ENCODE measurements at regions not wholly inside any gene's neighbourhood (a gene's known extent, or its start where the extent isn't known, plus 50 kb on each side); places are given as distances from the start of the nearest gene placed in this dataset.
"Not testable (repeated sequence)": the region's sequence is repeated elsewhere in the genome, so short reads cannot be mapped to it uniquely, and the experiment has no call there.

DNA sequence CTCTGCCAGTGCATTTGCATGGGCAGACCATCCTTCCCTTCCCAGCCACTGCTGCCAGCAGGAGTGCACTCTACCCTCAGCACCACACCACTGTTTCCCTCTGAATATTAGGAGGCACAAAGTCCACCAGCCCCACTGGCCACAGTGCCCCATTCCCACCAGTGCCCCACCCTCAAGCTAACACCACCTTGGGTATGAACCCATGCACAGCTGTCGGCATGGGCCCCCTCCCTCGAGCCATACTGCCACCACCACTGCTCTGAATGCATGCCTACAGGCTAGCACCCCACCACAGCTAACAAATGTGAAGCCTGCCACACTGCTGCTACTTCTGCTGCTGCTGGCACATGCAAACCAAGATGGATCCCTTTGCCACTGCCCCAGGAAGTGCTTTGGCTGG, 810.4 kb downstream of the TRAM1L1 start:
- no peak for DNase-seq

DNA sequence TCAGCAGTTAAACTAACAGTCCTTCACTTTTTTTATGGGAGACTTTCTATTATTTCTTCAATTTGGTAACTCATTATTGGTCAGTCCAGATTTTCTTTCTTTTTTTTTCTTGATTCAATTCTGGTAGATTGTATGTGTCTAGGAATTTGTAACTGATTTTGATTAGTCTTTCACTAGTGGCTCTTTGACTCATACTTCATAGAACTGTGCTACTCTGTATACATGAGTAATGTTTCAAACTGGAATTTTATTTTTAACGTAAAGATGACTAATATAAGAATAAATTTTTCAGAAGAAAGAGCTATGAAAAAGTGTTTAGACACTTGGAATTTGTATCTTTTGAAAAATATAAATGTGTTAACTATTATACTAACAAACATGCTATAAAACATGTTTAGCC, 813.0 kb downstream of the TRAM1L1 start:
- no peak for DNase-seq

DNA sequence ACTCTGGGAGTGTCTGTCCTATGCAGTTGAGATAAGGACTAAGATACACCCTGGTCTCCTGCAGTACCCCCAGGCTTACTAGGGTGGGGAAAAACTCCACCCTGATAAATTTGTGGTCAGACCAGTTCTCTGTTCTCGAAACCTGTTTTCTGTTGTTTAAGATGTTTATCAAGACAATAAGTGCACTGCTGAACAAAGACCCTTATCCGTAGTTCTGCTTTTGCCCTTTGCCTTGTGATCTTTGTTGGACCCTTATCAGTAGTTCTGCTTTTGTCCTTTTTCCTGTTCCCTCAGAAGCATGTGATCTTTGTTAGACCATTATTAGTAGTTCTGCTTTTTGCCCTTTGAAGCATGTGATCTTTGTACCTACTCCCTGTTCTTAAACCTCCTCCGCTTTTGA, 824.4 kb downstream of the TRAM1L1 start:
- not testable (repeated sequence) for DNase-seq

DNA sequence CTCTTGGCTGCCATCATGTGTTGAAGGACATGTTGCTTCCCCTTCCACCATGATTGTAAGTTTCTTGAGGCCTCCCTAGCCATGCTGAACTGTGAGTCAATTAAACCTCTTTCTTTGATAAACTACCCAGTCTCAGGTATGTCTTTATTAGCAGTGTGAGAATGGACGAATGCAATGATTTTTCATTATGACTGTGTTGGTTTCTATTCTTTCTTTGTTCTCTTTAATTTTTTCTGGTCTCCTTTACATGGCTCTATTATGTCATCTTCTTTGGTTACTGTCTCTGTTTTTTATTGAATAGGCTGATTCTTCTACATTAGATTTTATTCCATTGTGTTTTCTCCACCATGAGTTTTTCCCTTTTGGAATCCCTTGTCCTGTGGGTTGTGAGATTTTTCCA, 840.6 kb downstream of the TRAM1L1 start:
- no peak for DNase-seq

DNA sequence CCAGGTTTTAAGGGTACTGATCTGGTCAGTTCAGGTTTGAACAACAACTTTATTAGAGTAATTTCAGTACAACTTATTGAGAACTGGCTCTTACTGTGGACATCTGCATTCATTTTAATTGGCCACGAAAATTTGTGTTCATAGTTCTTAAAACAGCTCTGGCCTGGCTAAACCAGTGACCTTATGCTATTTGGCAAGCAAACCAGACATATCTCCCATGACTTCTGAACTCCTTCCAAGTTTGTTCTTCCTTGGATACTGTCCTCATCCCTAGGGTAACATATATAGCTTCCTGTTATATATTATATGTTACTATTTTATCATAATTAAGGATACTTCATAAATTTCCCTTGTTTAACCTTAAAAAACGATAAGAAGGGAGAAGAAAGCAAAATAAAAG, 841.9 kb downstream of the TRAM1L1 start:
- DNase-seq, result no peak

DNA sequence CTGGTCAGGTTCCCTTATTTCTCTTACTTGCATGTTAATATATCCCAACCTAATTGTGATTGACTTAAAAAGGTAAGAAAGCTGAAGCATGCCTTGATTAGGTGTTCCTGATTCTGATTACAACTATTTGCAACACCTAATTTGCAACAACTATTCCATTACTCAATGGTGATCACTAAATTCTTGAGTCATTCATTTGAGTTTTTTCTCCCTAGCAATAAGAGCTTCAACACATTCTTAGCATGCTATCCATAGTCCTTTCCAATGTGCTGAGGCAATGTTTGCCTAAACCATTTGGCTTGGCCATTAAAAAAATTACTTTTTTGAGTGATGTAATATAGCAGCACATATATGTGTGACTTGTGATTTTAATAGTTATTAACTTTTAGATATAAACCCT, 851.4 kb downstream of the TRAM1L1 start:
- no peak for DNase-seq

DNA sequence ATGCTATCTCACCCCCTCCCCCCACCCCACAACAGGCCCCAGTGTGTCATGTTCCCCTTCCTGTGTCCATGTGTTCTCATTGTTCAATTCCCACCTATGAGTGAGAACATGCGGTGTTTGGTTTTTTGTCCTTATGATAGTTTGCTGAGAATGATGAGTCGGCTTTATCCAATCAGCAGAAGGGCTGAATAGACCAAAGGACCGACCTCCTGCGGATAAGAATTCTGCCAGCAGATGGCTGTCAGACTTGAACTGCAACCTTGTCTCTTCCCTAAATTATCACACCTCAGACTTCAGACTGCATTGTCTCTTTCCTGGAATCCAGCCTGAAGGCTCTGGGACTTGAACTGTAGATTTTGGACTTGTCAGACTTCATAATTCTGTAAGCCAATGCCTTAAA, 853.4 kb downstream of the TRAM1L1 start:
- peak; percentile 73 for DNase-seq

DNA sequence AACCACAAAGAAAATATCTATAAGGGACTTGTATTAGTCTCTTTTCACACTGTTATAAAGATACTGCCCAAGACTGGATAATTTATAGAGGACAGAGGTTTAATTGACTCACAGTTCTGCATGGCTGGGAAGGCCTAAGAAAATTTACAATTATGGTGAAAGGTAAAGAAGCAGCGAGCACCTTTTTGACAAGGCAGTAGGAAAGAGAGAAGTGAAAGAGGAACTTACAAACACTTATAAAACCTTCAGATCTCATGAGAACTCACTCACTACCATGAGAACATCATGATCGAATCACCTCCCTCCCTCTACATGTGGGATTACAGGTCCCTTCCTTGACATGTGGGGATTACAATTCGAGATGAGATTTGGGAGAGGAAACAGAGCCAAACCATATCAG, 856.0 kb downstream of the TRAM1L1 start:
- DNase-seq, result no peak

DNA sequence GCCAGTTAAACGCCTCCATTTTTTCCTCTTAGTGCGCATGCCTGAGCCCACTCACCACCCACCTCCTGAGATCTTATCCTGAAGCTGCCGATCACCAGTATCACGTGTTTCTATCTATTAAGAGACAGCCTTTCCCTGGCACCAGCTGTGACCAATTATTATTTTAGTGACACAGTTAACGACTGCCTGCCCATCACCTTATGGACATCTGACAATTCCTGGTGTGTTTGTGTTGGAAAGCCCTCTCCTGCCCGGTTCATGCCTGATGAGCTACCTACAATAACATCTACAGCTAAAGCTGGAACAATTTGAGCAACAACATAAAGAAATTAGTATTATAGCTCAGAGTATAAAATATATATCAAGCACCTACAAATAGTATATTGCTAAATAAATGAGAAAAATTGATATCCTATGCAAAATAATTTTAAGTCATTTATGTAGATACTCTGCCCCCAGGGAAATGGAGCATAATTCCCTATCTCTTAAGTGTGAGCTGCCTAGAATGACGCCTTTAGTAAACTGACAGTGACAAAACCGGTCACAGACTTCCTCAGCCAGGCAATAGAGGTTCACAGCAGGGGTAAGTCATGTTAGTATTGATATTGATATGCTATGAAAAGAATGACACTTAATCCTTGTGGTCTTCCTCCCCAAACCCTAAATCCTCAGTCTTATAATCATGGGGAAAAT, 862.2 kb downstream of the TRAM1L1 start:
- DNase-seq, result no peak

DNA sequence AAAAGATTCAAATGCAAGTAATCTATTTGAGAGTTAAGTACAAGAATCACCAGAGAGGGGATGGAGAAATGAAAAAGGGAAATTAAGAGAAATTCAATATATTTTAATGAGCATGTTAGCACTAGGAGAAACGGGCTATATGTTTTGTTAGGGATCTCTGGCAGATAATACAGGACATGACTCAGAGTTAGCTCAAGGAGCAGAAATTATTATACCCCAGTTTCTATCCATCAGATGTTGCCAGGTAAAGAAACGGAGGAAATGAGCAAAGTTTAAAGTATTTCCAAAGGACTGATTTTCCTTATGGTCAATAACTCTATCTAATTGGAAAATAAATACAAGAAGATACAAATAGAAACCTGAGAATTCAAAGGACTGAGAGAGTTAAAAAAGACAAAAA, 867.6 kb downstream of the TRAM1L1 start:
- no peak for DNase-seq

DNA sequence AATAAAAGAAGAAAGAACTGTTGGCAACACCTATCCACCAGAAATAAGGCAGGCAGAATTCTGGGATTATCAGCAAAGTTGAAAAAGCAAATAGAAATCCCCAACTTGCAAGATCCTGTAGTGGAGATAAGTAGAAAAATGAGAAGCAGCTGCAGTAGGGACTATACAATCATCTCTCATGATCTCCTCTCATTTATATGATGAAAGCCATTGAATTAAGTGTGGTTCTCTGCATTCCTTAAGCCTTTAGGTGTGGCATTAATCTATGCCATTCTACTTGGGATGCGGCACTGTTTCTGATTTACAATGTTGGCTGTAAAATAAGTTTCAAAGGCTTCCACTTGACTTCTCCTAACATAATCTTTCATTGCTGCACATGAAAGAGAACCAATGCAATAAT, 869.8 kb downstream of the TRAM1L1 start:
- DNase-seq, result no peak

DNA sequence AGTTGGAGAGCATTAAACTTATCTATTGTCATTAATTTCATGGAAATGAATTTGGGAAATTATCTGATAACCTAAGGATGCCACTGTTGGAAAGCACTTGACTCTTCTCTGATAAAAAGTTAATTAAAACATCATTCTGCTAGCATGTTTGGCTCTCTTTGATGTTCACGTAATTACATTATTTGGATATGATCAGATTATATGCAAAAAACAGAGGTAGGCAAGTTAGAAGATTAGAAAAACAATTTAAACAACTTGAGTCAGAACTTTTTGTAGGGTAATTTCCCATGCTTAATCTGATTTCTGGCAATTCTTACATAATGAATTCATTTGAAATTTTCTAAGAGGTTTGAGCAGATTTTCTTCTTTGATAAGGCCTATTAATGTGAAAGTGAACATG, 882.9 kb downstream of the TRAM1L1 start:
- DNase-seq, result no peak

DNA sequence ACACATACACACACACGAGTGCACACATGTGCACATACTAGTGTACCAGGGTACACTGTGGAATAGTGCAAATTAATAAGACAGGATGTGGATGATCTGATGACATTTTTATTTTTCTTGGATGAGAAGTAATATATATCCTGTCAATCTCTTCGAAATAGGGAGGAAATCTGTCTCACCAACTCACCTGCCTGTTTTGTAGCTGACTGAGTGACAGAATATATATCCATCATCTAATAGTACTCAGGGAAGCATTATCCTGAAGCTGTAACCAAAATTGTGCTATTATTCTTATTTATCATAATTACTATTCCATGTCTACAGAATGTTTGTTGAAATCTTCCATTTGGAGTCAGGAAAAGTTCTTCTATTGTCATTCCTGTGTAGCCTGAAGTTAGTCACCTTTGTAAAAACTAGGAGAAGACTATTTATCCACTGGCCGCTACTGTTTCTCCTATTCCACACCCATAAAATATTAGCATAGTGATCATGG, 888.0 kb downstream of the TRAM1L1 start:
- no peak for DNase-seq

DNA sequence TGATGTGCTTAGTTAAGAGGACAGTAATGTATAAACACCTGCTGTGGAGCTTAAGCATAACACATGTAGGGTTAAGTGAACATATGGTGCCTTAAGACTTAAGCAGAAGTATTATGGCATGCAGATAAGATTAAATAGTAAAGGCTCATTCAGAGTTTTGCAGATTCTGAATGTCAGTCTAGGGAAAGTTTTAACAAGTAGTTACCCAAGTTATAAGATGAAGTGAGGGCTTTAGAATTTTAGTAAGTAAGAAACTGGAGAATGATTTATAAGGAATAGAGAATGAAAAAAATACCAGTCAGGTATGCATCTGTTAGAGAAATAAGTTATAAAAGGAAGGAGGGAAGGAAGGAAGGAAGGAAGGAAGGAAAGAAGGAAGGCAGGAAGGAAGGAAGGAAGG, 902.1 kb downstream of the TRAM1L1 start:
- no peak for DNase-seq

DNA sequence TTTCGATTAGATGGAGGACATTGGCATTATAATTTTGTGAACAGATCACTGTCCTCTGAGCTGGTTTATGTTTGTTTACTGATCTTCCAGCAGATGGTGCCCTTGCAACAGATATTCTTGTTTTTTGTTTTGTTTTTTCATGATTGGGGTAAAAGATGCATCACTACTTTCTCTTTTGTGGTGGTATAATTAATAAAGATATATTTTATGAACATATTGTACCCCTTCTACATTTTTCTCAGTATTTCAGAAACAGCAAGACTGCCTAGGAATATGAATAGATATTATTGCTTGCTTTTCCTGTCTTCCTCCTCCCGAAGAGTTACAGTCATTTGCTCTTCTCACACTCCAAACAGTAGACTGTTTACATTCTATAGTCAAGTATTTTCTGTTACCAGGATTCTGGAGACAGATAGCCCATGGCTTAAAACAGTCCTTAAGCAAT, 905.2 kb downstream of the TRAM1L1 start:
- DNase-seq, result no peak

DNA sequence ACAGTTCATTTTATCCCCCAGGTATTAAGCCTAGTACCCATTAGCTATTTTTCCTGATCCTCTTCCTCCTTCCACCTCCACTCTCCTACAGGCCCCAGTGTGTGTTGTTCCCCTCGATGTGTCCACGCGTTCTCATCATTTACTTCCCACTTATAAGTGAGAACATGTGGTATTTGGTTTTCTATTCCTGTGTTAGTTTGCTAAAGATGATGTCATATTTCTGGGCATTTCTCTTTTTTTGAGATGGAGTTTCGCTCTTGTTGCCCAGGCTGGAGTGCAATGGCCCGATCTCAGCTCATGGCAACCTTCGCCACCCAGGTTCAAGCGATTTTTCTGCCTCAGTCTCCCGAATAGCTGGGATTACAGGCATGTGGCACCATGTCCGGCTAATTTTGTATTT, 934.0 kb downstream of the TRAM1L1 start:
- not testable (repeated sequence) for DNase-seq

DNA sequence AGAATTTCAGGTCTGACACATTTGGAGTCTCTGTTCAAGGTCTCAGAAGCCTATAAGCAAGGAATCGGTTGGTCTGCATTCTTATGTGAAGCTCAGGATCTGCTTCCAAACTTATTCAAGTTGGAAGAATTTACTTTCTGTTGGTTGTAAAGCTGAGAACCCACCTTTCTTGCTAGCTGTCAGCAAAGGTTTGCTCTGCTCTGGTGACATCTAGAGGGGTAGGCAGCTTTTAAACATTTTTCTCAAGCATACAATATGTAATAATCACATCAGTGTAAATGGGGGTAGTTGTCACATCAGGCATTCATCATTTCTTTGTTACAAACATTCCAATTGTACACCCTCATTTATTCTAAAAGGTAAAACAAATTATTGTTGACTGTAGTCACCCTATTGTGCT, 935.2 kb downstream of the TRAM1L1 start:
- DNase-seq, result no peak

DNA sequence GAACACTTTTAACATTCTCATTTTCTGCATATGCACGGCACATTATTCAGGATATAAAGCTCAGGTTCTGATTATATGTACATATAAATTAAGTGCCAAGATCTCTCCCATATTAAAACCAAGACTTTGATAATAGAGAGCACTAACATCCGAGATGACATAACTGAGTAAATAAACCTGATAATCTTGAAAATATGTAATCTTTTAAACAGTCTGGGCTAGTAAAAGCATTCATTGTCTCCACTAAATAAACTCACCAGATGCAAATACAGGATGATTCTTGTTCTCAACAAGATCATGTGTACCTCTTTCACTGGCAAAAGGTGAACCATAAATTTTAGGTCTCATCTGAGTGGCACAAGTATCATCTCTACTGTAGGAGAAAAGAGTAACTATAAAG, 942.2 kb downstream of the TRAM1L1 start:
- no peak for DNase-seq

DNA sequence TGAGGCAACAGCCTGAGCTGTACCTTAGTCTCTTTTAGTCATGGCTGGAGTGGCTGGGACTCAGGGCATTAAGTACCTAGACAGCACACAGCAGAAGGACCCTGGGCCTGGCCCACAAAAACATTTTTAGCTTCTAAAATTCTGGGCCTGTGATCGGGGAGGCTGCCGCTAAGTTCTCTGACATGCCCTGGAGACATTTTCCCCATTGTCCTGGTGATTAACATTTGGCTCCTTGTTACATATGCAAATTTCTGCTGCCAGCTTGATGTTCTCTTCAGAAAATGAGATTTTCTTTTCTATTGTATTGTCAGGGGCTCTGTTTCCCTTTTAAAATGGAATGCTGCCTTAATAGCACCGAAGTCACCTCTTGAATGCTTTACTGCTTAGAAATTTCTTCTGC, 952.4 kb downstream of the TRAM1L1 start:
- DNase-seq, result no peak

DNA sequence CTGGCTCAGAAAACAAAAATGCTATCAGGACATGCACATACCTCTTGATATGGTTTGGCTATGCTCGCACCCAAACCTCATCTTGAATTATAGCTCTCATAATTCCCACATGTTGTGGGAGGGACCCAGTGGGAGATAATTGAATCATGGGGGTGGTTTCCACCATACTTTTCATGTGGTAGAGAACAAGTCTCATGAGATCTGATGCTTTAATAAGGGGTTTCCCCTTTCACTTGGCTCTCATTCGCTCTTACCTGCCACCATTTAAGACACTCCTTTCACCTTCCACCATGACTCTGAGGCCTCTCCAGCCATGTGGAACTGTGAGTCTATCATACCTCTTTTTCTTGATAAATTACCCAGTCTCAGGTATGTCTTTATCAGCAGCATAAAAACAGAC, 958.6 kb downstream of the TRAM1L1 start:
- DNase-seq, result no peak

DNA sequence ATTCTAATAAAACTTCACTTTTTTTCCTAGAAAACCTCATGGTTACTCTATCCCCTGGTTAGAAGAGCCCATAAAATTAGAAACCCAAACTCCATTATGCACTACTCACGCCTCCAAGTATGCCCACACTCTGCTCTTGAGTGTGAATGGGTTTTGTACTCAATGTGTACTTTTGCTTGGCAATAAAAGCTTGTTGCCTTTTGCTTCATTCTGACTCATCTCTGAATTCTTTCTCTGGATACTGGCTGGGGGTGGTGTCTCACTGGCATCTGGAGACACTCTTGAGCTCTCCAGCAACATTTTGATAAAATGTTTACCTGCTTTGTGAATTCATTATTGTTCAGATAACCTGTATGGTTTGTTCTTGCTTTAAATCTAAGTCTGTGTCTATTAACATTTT, 963.3 kb downstream of the TRAM1L1 start:
- DNase-seq, result no peak

DNA sequence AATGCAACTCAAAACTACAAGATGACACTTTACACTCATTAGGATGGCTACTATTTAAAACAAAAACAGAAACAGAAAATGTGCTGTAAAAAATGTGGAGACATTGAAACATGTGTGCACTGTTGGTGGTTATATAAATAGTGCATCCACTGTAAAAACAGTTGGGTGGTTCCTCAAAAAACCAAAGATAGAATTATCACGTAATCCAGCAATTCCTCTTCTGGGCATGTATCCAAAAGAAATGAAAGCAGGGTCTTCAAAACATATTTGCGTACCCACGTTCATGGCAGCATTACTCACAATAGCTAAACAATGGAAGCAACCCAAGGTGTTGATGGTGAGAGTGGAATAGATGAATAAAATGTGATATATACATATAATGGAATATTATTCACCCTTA, 967.2 kb downstream of the TRAM1L1 start:
- DNase-seq, result no peak

DNA sequence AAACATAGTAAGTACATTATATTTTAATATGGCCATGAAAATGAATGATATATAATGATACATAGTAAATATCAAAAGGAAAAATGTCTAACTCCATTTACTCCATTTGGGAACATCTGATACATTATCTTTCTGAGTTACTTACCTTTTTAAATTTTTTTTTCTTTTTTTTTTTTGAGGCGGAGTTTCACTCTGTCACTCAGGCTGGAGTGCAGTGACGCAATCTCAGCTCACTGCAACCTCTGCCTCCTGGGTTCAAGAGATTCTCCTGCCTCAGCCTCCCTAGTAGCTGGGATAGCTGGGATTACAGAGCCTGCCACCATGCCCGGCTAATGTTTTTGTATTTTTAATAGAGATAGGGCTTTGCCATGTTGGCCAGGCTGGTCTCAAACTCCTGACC, 972.5 kb downstream of the TRAM1L1 start:
- DNase-seq, result not testable (repeated sequence)

DNA sequence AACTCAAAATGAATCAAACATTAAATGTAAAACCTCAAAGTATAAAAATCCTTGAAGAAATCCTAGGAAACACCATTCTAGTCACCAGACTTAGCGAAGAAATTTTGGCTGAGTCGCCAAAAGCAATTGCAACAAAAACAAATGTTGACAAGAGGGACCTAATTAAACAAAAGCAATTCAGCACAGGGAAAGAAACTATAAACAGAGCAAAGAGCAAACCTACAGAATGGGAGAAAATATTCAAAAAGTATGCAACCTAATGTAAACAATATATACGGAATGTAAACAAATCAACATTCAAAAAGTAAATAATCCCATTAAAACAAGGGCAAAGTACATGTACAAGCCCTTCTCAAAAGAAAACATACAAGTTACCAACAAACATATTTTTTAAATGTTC, 974.7 kb downstream of the TRAM1L1 start:
- DNase-seq, result no peak

DNA sequence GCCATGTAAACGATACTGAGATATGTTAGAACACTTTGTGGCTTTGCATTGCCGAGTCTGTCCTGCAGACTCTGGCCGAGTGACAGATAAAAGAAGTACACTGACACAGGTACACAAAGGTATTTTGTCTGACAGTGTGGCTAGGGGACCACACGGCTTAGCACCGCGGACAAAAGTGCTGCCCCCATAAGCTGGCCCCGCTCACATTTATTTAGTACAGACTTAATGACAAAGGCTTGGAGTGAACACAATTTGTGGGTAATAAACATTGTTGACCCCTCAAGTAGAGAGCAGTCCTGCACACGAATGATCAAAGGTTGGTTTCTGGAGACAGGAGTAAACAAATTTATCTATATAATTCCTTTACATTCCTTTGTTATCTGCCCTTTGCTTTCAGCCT, 976.8 kb downstream of the TRAM1L1 start:
- DNase-seq, result no peak

Data from islet precursor cell (in vitro differentiated cells).